ENCODE measurements at regions not wholly inside any gene's neighbourhood (a gene's known extent, or its start where the extent isn't known, plus 50 kb on each side); places are given as distances from the start of the nearest gene placed in this dataset.
"Not testable (repeated sequence)": the region's sequence is repeated elsewhere in the genome, so short reads cannot be mapped to it uniquely, and the experiment has no call there.

GRCh38 chr9:7433508-7434292 lies 365.9 kb downstream of the DMAC1 start:
- Histone ChIP-seq H3K14ac (ENCODE audit: low read length) (no peak overlapping the region), H2BK5ac (ENCODE audit: low read depth, low read length, poor library complexity) (no peak overlapping the region), H3K4me3 (ENCODE audit: low read depth, low read length) (peak overlapping the region; percentile 43), H4K12ac (ENCODE audit: low read depth, low read length) (no peak overlapping the region), H3K23ac (ENCODE audit: low read length) (no peak overlapping the region), H3K79me2 (ENCODE audit: control insufficient read depth, insufficient read depth, low read length, poor library complexity) (no peaks in the 10 kb centered on the region), H3K9ac (ENCODE audit: low read length) (no peak overlapping the region), H2AFZ (ENCODE audit: insufficient read depth, low read length, poor library complexity) (no peak overlapping the region), H3K27ac (ENCODE audit: low read depth, low read length) (no peak overlapping the region), H3K4me1 (ENCODE audit: control insufficient read depth in 1 of 2, insufficient read depth in 2 of 2, low read length in 2 of 2) (no peaks in the 10 kb centered on the region), H4K8ac (ENCODE audit: low read depth, low read length) (no peak overlapping the region), H2BK120ac (ENCODE audit: insufficient read depth, low read length, poor library complexity) (no peak overlapping the region), H3K4ac (ENCODE audit: low read depth, low read length) (no peak overlapping the region), H2AK5ac (ENCODE audit: low read length) (no peak overlapping the region), H3K79me1 (ENCODE audit: low read length) (no peaks in the 10 kb centered on the region), H3K36me3 (ENCODE audit: control insufficient read depth in 1 of 2, insufficient read depth in 2 of 2, low read length in 2 of 2) (no peaks in the 10 kb centered on the region), H3K9me3 (ENCODE audit: insufficient read depth, low read depth, low read length) (no peaks in the 10 kb centered on the region), H2BK12ac (ENCODE audit: low read length) (no peak overlapping the region), H3K4me2 (ENCODE audit: low read length) (no peak overlapping the region), H4K91ac (ENCODE audit: low read depth, low read length) (no peak overlapping the region), H3K27me3 (ENCODE audit: insufficient read depth, low read length) (no peaks in the 10 kb centered on the region), H3K18ac (ENCODE audit: low read length) (no peak overlapping the region)
- DNase-seq, result no peak
- WGBS (ENCODE audit: extremely low coverage, insufficient coverage, insufficient read length), result no CpG with 5 or more reads among the region's 3 CpGs

- H2BK12ac ChIP-seq (ENCODE audit: low read length), result no peak overlapping the region
These were observed 366.6 kb downstream of the DMAC1 start for GRCh38 chr9:7432989-7433388.

GRCh38 chr9:7417397-7417796 lies 382.2 kb downstream of the DMAC1 start:
- no CpG with 5 or more reads among the region's 1 CpG for WGBS (ENCODE audit: extremely low coverage, insufficient coverage, insufficient read length)
- not testable (repeated sequence) for H3K14ac ChIP-seq (ENCODE audit: low read length); H2BK5ac ChIP-seq (ENCODE audit: low read depth, low read length, poor library complexity)

More at GRCh38 chr9:7432989-7433388, 366.6 kb downstream of the DMAC1 start:
- no peak overlapping the region for H2AK5ac ChIP-seq (ENCODE audit: low read length)
- H2BK5ac ChIP-seq (ENCODE audit: low read depth, low read length, poor library complexity), result no peak overlapping the region
- no peak overlapping the region for H3K18ac ChIP-seq (ENCODE audit: low read length)
- no peak overlapping the region for H3K23ac ChIP-seq (ENCODE audit: low read length)
- H4K91ac ChIP-seq (ENCODE audit: low read depth, low read length), result no peak overlapping the region
- H3K4me1 ChIP-seq (ENCODE audit: control insufficient read depth in 1 of 2, insufficient read depth in 2 of 2, low read length in 2 of 2), result no peaks in the 10 kb centered on the region
- no CpG with 5 or more reads among the region's 2 CpGs for WGBS (ENCODE audit: extremely low coverage, insufficient coverage, insufficient read length)
- no peaks in the 10 kb centered on the region for H3K79me2 ChIP-seq (ENCODE audit: control insufficient read depth, insufficient read depth, low read length, poor library complexity)
- H3K27ac ChIP-seq (ENCODE audit: low read depth, low read length), result no peak overlapping the region
- no peak overlapping the region for H3K4ac ChIP-seq (ENCODE audit: low read depth, low read length)
- no peaks in the 10 kb centered on the region for H3K36me3 ChIP-seq (ENCODE audit: control insufficient read depth in 1 of 2, insufficient read depth in 2 of 2, low read length in 2 of 2)
- H4K12ac ChIP-seq (ENCODE audit: low read depth, low read length), result no peak overlapping the region
- no peak for DNase-seq
- no peak overlapping the region for H3K9ac ChIP-seq (ENCODE audit: low read length)
- no peaks in the 10 kb centered on the region for H3K9me3 ChIP-seq (ENCODE audit: insufficient read depth, low read depth, low read length)
- no peak overlapping the region for H4K8ac ChIP-seq (ENCODE audit: low read depth, low read length)
- no peak overlapping the region for H3K4me3 ChIP-seq (ENCODE audit: low read depth, low read length)
- H3K79me1 ChIP-seq (ENCODE audit: low read length), result no peaks in the 10 kb centered on the region
- H3K4me2 ChIP-seq (ENCODE audit: low read length), result no peak overlapping the region
- H2BK120ac ChIP-seq (ENCODE audit: insufficient read depth, low read length, poor library complexity), result no peak overlapping the region
- no peak overlapping the region for H3K14ac ChIP-seq (ENCODE audit: low read length)
- no peak overlapping the region for H2AFZ ChIP-seq (ENCODE audit: insufficient read depth, low read length, poor library complexity)
- H3K27me3 ChIP-seq (ENCODE audit: insufficient read depth, low read length), result no peaks in the 10 kb centered on the region

GRCh38 chr9:7415836-7416235 lies 383.7 kb downstream of the DMAC1 start:
- H3K79me1 ChIP-seq (ENCODE audit: low read length), result no peaks in the 10 kb centered on the region
- no peaks in the 10 kb centered on the region for H3K9me3 ChIP-seq (ENCODE audit: insufficient read depth, low read depth, low read length)
- H3K4ac ChIP-seq (ENCODE audit: low read depth, low read length), result no peak overlapping the region
- H4K91ac ChIP-seq (ENCODE audit: low read depth, low read length), result no peak overlapping the region
- no peak overlapping the region for H2BK120ac ChIP-seq (ENCODE audit: insufficient read depth, low read length, poor library complexity)
- WGBS (ENCODE audit: extremely low coverage, insufficient coverage, insufficient read length), result no CpG with 5 or more reads among the region's 1 CpG
- H3K4me1 ChIP-seq (ENCODE audit: control insufficient read depth in 1 of 2, insufficient read depth in 2 of 2, low read length in 2 of 2), result no peaks in the 10 kb centered on the region
- no peaks in the 10 kb centered on the region for H3K36me3 ChIP-seq (ENCODE audit: control insufficient read depth in 1 of 2, insufficient read depth in 2 of 2, low read length in 2 of 2)
- H3K27ac ChIP-seq (ENCODE audit: low read depth, low read length), result no peak overlapping the region
- no peak overlapping the region for H4K8ac ChIP-seq (ENCODE audit: low read depth, low read length)
- no peaks in the 10 kb centered on the region for H3K27me3 ChIP-seq (ENCODE audit: insufficient read depth, low read length)
- H2BK5ac ChIP-seq (ENCODE audit: low read depth, low read length, poor library complexity), result no peak overlapping the region
- H3K4me3 ChIP-seq (ENCODE audit: low read depth, low read length), result no peak overlapping the region
- H3K4me2 ChIP-seq (ENCODE audit: low read length), result no peak overlapping the region
- H3K79me2 ChIP-seq (ENCODE audit: control insufficient read depth, insufficient read depth, low read length, poor library complexity), result no peaks in the 10 kb centered on the region
- no peak overlapping the region for H3K23ac ChIP-seq (ENCODE audit: low read length)
- H2AK5ac ChIP-seq (ENCODE audit: low read length), result no peak overlapping the region
- no peak overlapping the region for H4K12ac ChIP-seq (ENCODE audit: low read depth, low read length)
- H3K18ac ChIP-seq (ENCODE audit: low read length), result no peak overlapping the region
- H3K9ac ChIP-seq (ENCODE audit: low read length), result no peak overlapping the region
- no peak overlapping the region for H2BK12ac ChIP-seq (ENCODE audit: low read length)
- H2AFZ ChIP-seq (ENCODE audit: insufficient read depth, low read length, poor library complexity), result no peak overlapping the region
- no peak for DNase-seq
- no peak overlapping the region for H3K14ac ChIP-seq (ENCODE audit: low read length)

More at GRCh38 chr9:7417397-7417796, 382.2 kb downstream of the DMAC1 start:
- not testable (repeated sequence) for H4K12ac ChIP-seq (ENCODE audit: low read depth, low read length); H3K27ac ChIP-seq (ENCODE audit: low read depth, low read length); H2AK5ac ChIP-seq (ENCODE audit: low read length); H3K23ac ChIP-seq (ENCODE audit: low read length); H3K4me2 ChIP-seq (ENCODE audit: low read length); H3K4me1 ChIP-seq (ENCODE audit: control insufficient read depth in 1 of 2, insufficient read depth in 2 of 2, low read length in 2 of 2); H3K36me3 ChIP-seq (ENCODE audit: control insufficient read depth in 1 of 2, insufficient read depth in 2 of 2, low read length in 2 of 2); H3K9ac ChIP-seq (ENCODE audit: low read length); H4K91ac ChIP-seq (ENCODE audit: low read depth, low read length); H3K4me3 ChIP-seq (ENCODE audit: low read depth, low read length); H3K79me1 ChIP-seq (ENCODE audit: low read length); H2AFZ ChIP-seq (ENCODE audit: insufficient read depth, low read length, poor library complexity); H3K79me2 ChIP-seq (ENCODE audit: control insufficient read depth, insufficient read depth, low read length, poor library complexity); DNase-seq; H3K27me3 ChIP-seq (ENCODE audit: insufficient read depth, low read length); H3K4ac ChIP-seq (ENCODE audit: low read depth, low read length); H4K8ac ChIP-seq (ENCODE audit: low read depth, low read length); H3K18ac ChIP-seq (ENCODE audit: low read length); H3K9me3 ChIP-seq (ENCODE audit: insufficient read depth, low read depth, low read length); H2BK12ac ChIP-seq (ENCODE audit: low read length); H2BK120ac ChIP-seq (ENCODE audit: insufficient read depth, low read length, poor library complexity)

Measured in trophoblast cell (in vitro differentiated cells and primary cell).